Stomach (tissue), 4 donors: ENCODE measurements at regions not wholly inside any gene's neighbourhood (a gene's known extent, or its start where the extent isn't known, plus 50 kb on each side); places are given as distances from the start of the nearest gene placed in this dataset.

Source experiments
- CTCF ChIP-seq, 7 experiments: fragments of 450-650 bp in 4 of 7; fragments of 200-600 bp in 3 of 7; sonication (generic) in 3 of 7; IDR thresholded peaks; one replicate each; pipeline ENCODE4 v1.5.1; 2016 to 2019; ENCODE audit warnings: antibody characterized with exemption in 7 of 7, control low read depth in 2 of 7, mild to moderate bottlenecking in 1 of 7
- POLR2A ChIP-seq, 4 donors: fragments of 450-650 bp; IDR thresholded peaks; one replicate each; pipeline ENCODE4 v1.6.1; 2016; ENCODE audit warnings: antibody characterized with exemption in 4 of 4, control low read depth in 2 of 4, mild to moderate bottlenecking in 1 of 4, moderate library complexity in 1 of 4

- no peak for TF ChIP-seq CTCF (IDR thresholded peaks at IDR 0.05)
- TF ChIP-seq POLR2A (IDR thresholded peaks at IDR 0.05), result no peak
Measured at GRCh38 chr3:59632760-59633573, 583.1 kb upstream of the CFAP20DC start.
